PC-9 (cell line): ENCODE measurements at regions not wholly inside any gene's neighbourhood (a gene's known extent, or its start where the extent isn't known, plus 50 kb on each side); places are given as distances from the start of the nearest gene placed in this dataset.

Experiments used
- CTCF ChIP-seq: fragments of 200-600 bp; sonication (generic); conservative IDR thresholded peaks from 2 replicates; pipeline ENCODE4 v1.6.1; 2017; ENCODE audit warnings: mixed run types, antibody characterized with exemption, mild to moderate bottlenecking, moderate library complexity
- EZH2 ChIP-seq: fragments of 200-600 bp; sonication (generic); IDR thresholded peaks from 2 replicates; pipeline ENCODE4 v1.8.0; 2017; ENCODE audit warnings: antibody characterized with exemption, low read depth

- TF ChIP-seq CTCF (no peak), EZH2 (no peak)
These were observed 186.3 kb downstream of the PLPP4 start for GRCh38 chr10:120643351-120643750.
